ENCODE measurements at regions not wholly inside any gene's neighbourhood (a gene's known extent, or its start where the extent isn't known, plus 50 kb on each side); places are given as distances from the start of the nearest gene placed in this dataset.
"Not testable (repeated sequence)": the region's sequence is repeated elsewhere in the genome, so short reads cannot be mapped to it uniquely, and the experiment has no call there.

- TF ChIP-seq SOX13 (IDR thresholded peaks at IDR 0.05) = no peak
- no peak for TF ChIP-seq SOX13 (CRISPR knock-in tag; conservative IDR thresholded peaks at IDR 0.05 in 1 of 2, IDR thresholded peaks at IDR 0.05 in 1 of 2)
- TF ChIP-seq SMC3 (IDR thresholded peaks at IDR 0.05; ENCODE audit: low read length) = no peak
- TF ChIP-seq MYPOP (CRISPR knock-in tag; IDR thresholded peaks at IDR 0.05) = no peak
Observed at GRCh38 chrX:54641530-54641929, 111.5 kb downstream of the GNL3L start (continued).

- H2AFZ ChIP-seq (ENCODE audit: low read length); H4K20me1 ChIP-seq (ENCODE audit: insufficient read depth, low read length); POLR2A ChIA-PET; ATAC-seq; H3K27ac ChIP-seq (ENCODE audit: extremely low read length, insufficient read depth, low read length); H3K4me3 ChIP-seq (replicated peaks in 1 of 3; ENCODE audit: insufficient read depth in 1 of 3, low read depth in 2 of 3, low read length in 3 of 3); CTCF ChIA-PET (ENCODE audit: low intra/inter-chr PET ratio, low total read pairs); H3K9me3 ChIP-seq (ENCODE audit: low read length); DNase-seq (ENCODE audit: low spot score); H3K4me2 ChIP-seq (ENCODE audit: low read depth, low read length); H3K79me2 ChIP-seq (ENCODE audit: insufficient read depth, low read length); H3K27me3 ChIP-seq (ENCODE audit: control insufficient read depth in 1 of 2, insufficient read depth in 2 of 2, low read length in 2 of 2); H3K9ac ChIP-seq (ENCODE audit: insufficient read depth, low read depth, low read length); FAIRE-seq; H3K4me1 ChIP-seq (ENCODE audit: insufficient read depth, low read length); H3K36me3 ChIP-seq (replicated peaks in 1 of 2; ENCODE audit: control insufficient read depth in 1 of 2, insufficient read depth in 2 of 2, low read length in 2 of 2); intact Hi-C loops (cut with micrococcal nuclease; ENCODE audit: unreplicated experiment); BruUV-seq (replicated peaks): not testable (repeated sequence)
- 95% methylated on average over 4 of the region's 4 CpGs for WGBS (ENCODE audit: low lambda C conversion rate)
- in situ Hi-C loops (cut with HindIII; ENCODE audit: extremely low pct_ligation_motif_present, low pct_unique_long_range_greater_than_20kb) = loop anchor here (10.0 kb wide), 1 partner anchor 137 kb away; no protein-coding TSS in a partner anchor
Observed at GRCh38 chrX:54647607-54648006, 117.6 kb downstream of the GNL3L start.

- Histone ChIP-seq H3K27ac (ENCODE audit: extremely low read length, insufficient read depth, low read length) (no peak overlapping the region), H3K36me3 (replicated peaks in 1 of 2; ENCODE audit: control insufficient read depth in 1 of 2, insufficient read depth in 2 of 2, low read length in 2 of 2) (no peaks in the 10 kb centered on the region), H3K4me3 (replicated peaks in 1 of 3; ENCODE audit: insufficient read depth in 1 of 3, low read depth in 2 of 3, low read length in 3 of 3) (no peak overlapping the region), H3K9me3 (ENCODE audit: low read length) (peaks cover 8% of the 10 kb centered on the region; the same call in 1 of the 2 replicates), H4K20me1 (ENCODE audit: insufficient read depth, low read length) (no peaks in the 10 kb centered on the region), H3K9ac (ENCODE audit: insufficient read depth, low read depth, low read length) (no peak overlapping the region), H3K27me3 (ENCODE audit: control insufficient read depth in 1 of 2, insufficient read depth in 2 of 2, low read length in 2 of 2) (no peaks in the 10 kb centered on the region), H3K79me2 (ENCODE audit: insufficient read depth, low read length) (no peaks in the 10 kb centered on the region), H3K4me1 (ENCODE audit: insufficient read depth, low read length) (no peaks in the 10 kb centered on the region), H2AFZ (ENCODE audit: low read length) (no peak overlapping the region), H3K4me2 (ENCODE audit: low read depth, low read length) (no peak overlapping the region)
- DNase-seq (ENCODE audit: low spot score) = no peak
- intact Hi-C loops (cut with micrococcal nuclease; ENCODE audit: unreplicated experiment) (no loop called here), in situ Hi-C loops (cut with HindIII; ENCODE audit: extremely low pct_ligation_motif_present, low pct_unique_long_range_greater_than_20kb) (no loop called here)
- 0% methylated on average over 2 of the region's 2 CpGs for WGBS (ENCODE audit: low lambda C conversion rate)
- ChIA-PET CTCF (ENCODE audit: low intra/inter-chr PET ratio, low total read pairs) (no interaction called here), POLR2A (no interaction called here)
- FAIRE-seq = no peak
- TF ChIP-seq TOPORS (CRISPR knock-in tag; IDR thresholded peaks at IDR 0.05) = no peak
- peak; percentile 96 for TF ChIP-seq ZNF317 (CRISPR knock-in tag; IDR thresholded peaks at IDR 0.05)
- no peak for ATAC-seq
- BruUV-seq (replicated peaks) = no TSS peak
Observed at GRCh38 chrX:54659547-54659946, 129.5 kb downstream of the GNL3L start.
